Left ventricle myocardium inferior (tissue), 1 donor: ENCODE measurements at regions not wholly inside any gene's neighbourhood (a gene's known extent, or its start where the extent isn't known, plus 50 kb on each side); places are given as distances from the start of the nearest gene placed in this dataset.

ENCODE experiments used
- DNase-seq: peaks from one replicate; pipeline ENCODE4 v3.0.0-alpha.2; 2020
- H3K27ac ChIP-seq: fragments of 200-600 bp; replicated peaks from 2 replicates; pipeline ENCODE4 v1.8.0; 2021
- H3K27me3 ChIP-seq: fragments of 200-600 bp; 2 replicates; pipeline ENCODE4 v1.8.0; 2021; ENCODE audit warnings: low read depth
- H3K36me3 ChIP-seq: fragments of 200-600 bp; 2 replicates; pipeline ENCODE4 v1.8.0; 2021
- H3K4me1 ChIP-seq: fragments of 200-600 bp; 2 replicates; pipeline ENCODE4 v1.8.0; 2021
- H3K4me3 ChIP-seq: fragments of 200-600 bp; 2 replicates; pipeline ENCODE4 v1.8.0; 2021; ENCODE audit warnings: mild to moderate bottlenecking, moderate library complexity
- H3K9me3 ChIP-seq: fragments of 200-600 bp; replicated peaks from 2 replicates; pipeline ENCODE4 v1.8.0; 2021
- intact Hi-C: fragments of 100-400 bp; cut with micrococcal nuclease; formaldehyde crosslinking; loops from one replicate; pipeline ENCODE4 v1.11.0; 2022
- TF ChIP-seq, protein P1 (sequence below): fragments of 200-600 bp; IDR thresholded peaks from 2 replicates; pipeline ENCODE4 v1.8.0; 2021; ENCODE audit warnings: antibody characterized with exemption, mild to moderate bottlenecking, borderline replicate concordance
- donor health status: DM: no; HTN: yes; CAD: no; lungs with severe emphysema.

DNA sequence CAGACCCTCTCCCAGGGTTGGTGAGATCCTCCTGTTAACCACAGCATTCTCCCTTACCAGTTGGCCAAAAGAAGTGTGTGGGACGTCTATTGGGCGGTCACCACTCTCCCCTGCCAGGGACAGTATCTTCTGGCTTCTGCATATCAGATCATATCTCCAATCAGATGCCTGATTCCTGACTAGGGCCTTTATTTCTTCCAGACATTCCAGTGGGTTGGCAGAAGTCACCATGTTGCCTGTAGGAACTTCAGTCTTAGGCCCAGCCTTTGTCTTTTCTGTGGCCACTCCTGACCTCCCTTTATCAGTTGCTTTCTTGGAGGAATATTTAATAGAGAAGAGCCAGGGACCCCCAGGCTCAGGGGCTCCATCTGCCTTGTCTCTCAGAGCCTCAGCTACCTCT, 130.4 kb upstream of the F3 start:
- no peak overlapping the region for H3K27ac ChIP-seq
- no peaks in the 10 kb centered on the region for H3K27me3 ChIP-seq
- intact Hi-C loops = no loop called here
- H3K9me3 ChIP-seq = no peaks in the 10 kb centered on the region
- no peak for DNase-seq
- H3K4me3 ChIP-seq = no peak overlapping the region
- H3K4me1 ChIP-seq = no peaks in the 10 kb centered on the region
- TF ChIP-seq, protein P1, sequence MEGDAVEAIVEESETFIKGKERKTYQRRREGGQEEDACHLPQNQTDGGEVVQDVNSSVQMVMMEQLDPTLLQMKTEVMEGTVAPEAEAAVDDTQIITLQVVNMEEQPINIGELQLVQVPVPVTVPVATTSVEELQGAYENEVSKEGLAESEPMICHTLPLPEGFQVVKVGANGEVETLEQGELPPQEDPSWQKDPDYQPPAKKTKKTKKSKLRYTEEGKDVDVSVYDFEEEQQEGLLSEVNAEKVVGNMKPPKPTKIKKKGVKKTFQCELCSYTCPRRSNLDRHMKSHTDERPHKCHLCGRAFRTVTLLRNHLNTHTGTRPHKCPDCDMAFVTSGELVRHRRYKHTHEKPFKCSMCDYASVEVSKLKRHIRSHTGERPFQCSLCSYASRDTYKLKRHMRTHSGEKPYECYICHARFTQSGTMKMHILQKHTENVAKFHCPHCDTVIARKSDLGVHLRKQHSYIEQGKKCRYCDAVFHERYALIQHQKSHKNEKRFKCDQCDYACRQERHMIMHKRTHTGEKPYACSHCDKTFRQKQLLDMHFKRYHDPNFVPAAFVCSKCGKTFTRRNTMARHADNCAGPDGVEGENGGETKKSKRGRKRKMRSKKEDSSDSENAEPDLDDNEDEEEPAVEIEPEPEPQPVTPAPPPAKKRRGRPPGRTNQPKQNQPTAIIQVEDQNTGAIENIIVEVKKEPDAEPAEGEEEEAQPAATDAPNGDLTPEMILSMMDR = no peak
- H3K36me3 ChIP-seq = no peaks in the 10 kb centered on the region

DNA sequence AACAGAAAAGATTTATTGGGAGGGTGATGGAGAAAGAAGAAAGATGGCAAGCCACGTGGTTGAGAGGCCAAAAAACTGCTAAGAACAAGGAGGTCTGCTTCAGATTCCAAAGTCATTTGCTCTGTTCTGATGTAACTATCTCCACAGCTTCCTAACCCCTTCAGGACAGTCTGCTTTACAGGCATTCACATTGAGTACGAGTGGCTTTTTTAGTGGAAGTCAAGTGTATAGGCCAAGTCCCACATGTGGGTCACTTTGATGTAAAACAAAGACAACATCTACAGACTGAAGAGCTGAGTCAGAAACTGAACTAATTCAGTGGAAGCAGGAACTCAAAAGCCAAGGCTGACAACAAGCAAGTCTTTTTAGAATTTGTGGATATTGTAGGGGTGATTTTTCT, 128.7 kb upstream of the F3 start:
- no peak overlapping the region for H3K4me3 ChIP-seq
- TF ChIP-seq, protein P1 = no peak
- intact Hi-C loops = no loop called here
- no peaks in the 10 kb centered on the region for H3K27me3 ChIP-seq
- no peaks in the 10 kb centered on the region for H3K9me3 ChIP-seq
- no peaks in the 10 kb centered on the region for H3K36me3 ChIP-seq
- no peak overlapping the region for H3K27ac ChIP-seq
- H3K4me1 ChIP-seq = no peaks in the 10 kb centered on the region
- no peak for DNase-seq

DNA sequence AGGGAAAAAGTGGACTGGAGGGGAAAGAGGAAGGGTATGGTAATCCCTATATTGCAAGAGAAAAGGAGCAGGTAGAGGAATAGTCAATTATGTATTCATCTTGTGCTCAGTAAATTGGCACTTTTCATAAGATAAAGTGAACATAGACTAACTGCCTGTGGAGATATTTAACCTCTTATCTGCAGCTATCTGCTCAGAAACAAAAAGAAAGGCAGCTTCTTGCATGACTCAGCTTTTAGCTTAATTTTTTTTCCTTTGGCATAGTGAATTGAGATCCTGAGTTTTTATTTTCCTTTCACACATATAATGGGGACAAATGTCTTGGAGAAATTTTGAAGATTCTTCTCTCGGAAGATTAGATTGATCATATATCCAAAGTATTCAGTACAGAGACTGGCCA, 127.6 kb upstream of the F3 start:
- intact Hi-C loops = no loop called here

DNA sequence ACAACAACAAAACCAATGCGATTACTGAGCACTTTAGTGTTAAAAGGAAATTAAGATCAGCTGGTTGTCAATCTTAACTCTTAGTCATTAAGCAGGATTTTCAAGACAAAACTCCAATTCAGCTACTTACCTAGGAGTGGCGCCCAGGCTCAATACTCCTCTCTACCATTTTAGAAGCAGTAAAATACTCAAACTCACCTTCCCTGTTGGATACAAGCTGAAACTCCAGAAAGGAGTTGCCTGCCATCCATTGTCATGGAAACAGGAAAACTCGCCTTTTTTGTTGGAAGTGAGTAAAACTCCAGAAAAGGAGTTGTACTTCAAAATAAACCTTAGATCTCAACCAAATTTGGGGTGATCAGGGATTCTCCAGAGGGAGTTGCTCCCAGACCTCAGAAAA, 127.0 kb upstream of the F3 start:
- Histone ChIP-seq H3K27me3 (no peaks in the 10 kb centered on the region), H3K27ac (no peak overlapping the region), H3K4me1 (no peaks in the 10 kb centered on the region), H3K36me3 (no peaks in the 10 kb centered on the region), H3K9me3 (no peaks in the 10 kb centered on the region), H3K4me3 (no peak overlapping the region)
- TF ChIP-seq, protein P1 = no peak
- intact Hi-C loops = no loop called here
- no peak for DNase-seq

More for the DNA sequence above, 127.6 kb upstream of the F3 start:
- Histone ChIP-seq H3K9me3 (no peaks in the 10 kb centered on the region), H3K4me3 (no peak overlapping the region), H3K27me3 (no peaks in the 10 kb centered on the region), H3K4me1 (no peaks in the 10 kb centered on the region), H3K36me3 (no peaks in the 10 kb centered on the region), H3K27ac (no peak overlapping the region)
- DNase-seq = no peak
- TF ChIP-seq, protein P1 = no peak

DNA sequence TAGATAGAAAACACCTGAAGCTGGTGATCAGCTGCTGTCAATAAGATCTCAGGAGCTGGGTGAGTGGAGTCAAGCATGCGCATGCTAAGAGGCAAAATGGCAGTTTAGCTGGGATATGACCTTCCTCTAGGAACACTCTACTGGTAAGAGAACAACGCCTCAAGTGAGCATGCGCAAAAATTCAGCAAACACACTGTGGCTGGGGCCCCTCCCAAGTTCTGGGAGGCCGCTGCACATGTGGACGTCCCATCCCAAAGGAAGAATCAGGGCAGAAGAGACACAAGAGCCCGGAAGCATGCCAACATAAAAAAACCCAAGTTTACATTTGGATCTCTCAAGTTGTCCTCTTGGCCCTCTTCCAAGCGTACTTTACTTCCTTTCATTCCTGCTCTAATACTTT, 126.3 kb upstream of the F3 start:
- H3K4me1 ChIP-seq = no peaks in the 10 kb centered on the region
- H3K27me3 ChIP-seq = no peaks in the 10 kb centered on the region
- no peak overlapping the region for H3K27ac ChIP-seq
- TF ChIP-seq, protein P1 = no peak
- H3K4me3 ChIP-seq = no peak overlapping the region
- no peaks in the 10 kb centered on the region for H3K36me3 ChIP-seq
- no peak for DNase-seq
- intact Hi-C loops = no loop called here
- no peaks in the 10 kb centered on the region for H3K9me3 ChIP-seq

DNA sequence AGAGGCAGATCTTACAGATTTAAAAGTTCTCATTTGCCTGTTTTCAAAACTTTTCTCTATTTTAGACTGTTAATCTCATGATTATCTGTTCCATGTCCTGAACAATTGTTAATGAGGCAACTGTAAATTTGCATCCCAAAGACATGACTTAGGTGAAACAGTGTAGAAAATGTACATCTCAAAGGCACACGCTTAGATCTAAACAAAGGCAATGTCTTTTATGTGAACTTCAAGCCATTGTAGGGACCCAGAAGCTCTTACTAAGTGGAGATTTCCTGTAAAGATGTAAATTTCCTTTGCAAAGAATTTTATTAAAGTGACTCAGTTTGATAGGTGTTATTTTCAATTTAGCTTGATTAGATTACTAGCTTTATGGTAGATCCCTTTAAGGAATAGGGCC, 125.2 kb upstream of the F3 start:
- Histone ChIP-seq H3K27me3 (no peaks in the 10 kb centered on the region), H3K36me3 (no peaks in the 10 kb centered on the region), H3K4me1 (no peaks in the 10 kb centered on the region), H3K27ac (no peak overlapping the region), H3K4me3 (no peak overlapping the region), H3K9me3 (no peaks in the 10 kb centered on the region)
- TF ChIP-seq, protein P1 = no peak
- intact Hi-C loops = no loop called here
- no peak for DNase-seq
